OCI-LY7 (cell line): ENCODE measurements at regions not wholly inside any gene's neighbourhood (a gene's known extent, or its start where the extent isn't known, plus 50 kb on each side); places are given as distances from the start of the nearest gene placed in this dataset.

ENCODE experiments used
- BruUV-seq: library from RNA; stranded (reverse); fragments of 400-500 nt; replicated peaks from 2 replicates; lab custom pipeline; 2021; lab: Mats Ljungman, UMichigan
- CTCF ChIA-PET: fragments of 300-600 bp; sonication (Branson Sonifier 250); formaldehyde crosslinking; loops from one replicate; lab custom pipeline; 2022; ENCODE audit warnings: antibody characterized with exemption; ENCODE audit not compliant: unreplicated experiment; lab: Charles Lee
- POLR2A ChIA-PET: fragments of 300-600 bp; sonication (Branson Sonifier 250); formaldehyde crosslinking; loops from one replicate; lab custom pipeline; 2022; ENCODE audit warnings: antibody characterized with exemption; lab: Charles Lee
- DNase-seq: peaks from one replicate; pipeline ENCODE4 v3.0.0-alpha.2; 2015; ENCODE audit warnings: low spot score
- H2AFZ ChIP-seq: fragments of 200-600 bp; sonication (generic), shearing (Covaris generic); 2 replicates; pipeline ENCODE4 v1.6.1; 2014; ENCODE audit warnings: mild to moderate bottlenecking, antibody characterized with exemption, low read length, moderate library complexity
- H3K27ac ChIP-seq: fragments of 200-600 bp; sonication (generic); 2 replicates; pipeline ENCODE4 v1.5.1; 2014; ENCODE audit warnings: mixed run types, low read depth, mild to moderate bottlenecking, moderate library complexity, low read length, inconsistent platforms; ENCODE audit not compliant: poor library complexity, severe bottlenecking
- H3K36me3 ChIP-seq: fragments of 200-600 bp; sonication (generic); 2 replicates; pipeline ENCODE4 v1.6.1; 2014; ENCODE audit warnings: mild to moderate bottlenecking, antibody characterized with exemption, low read length, moderate library complexity, mixed read lengths; ENCODE audit not compliant: insufficient read depth
- H3K4me1 ChIP-seq: fragments of 200-600 bp; sonication (generic); 2 replicates; pipeline ENCODE4 v1.5.1; 2014; ENCODE audit warnings: mild to moderate bottlenecking, low read length; ENCODE audit not compliant: insufficient read depth, poor library complexity, severe bottlenecking
- H3K4me2 ChIP-seq: fragments of 200-600 bp; sonication (generic); 2 replicates; pipeline ENCODE4 v1.6.1; 2014; ENCODE audit warnings: mild to moderate bottlenecking, low read length
- H3K4me3 ChIP-seq: fragments of 200-600 bp; sonication (generic); 2 replicates; pipeline ENCODE4 v1.5.1; 2014; ENCODE audit warnings: mild to moderate bottlenecking, low read depth, low read length; ENCODE audit not compliant: poor library complexity, severe bottlenecking
- H3K79me2 ChIP-seq: fragments of 200-600 bp; sonication (generic); 2 replicates; pipeline ENCODE4 v1.6.1; 2016; ENCODE audit warnings: low read depth, mild to moderate bottlenecking, low read length, moderate library complexity, mixed read lengths; ENCODE audit not compliant: insufficient read depth
- H3K9me2 ChIP-seq: fragments of 200-600 bp; sonication (generic); 2 replicates; pipeline ENCODE4 v1.6.1; 2016; ENCODE audit warnings: mild to moderate bottlenecking, low read length, mixed read lengths; ENCODE audit not compliant: insufficient read depth
- H3K9me3 ChIP-seq: fragments of 200-600 bp; sonication (generic); 2 replicates; pipeline ENCODE4 v1.6.1; 2014; ENCODE audit warnings: mild to moderate bottlenecking, mixed run types, low read length, mixed read lengths
- H4K20me1 ChIP-seq: fragments of 200-600 bp; sonication (generic); 2 replicates; pipeline ENCODE4 v1.6.1; 2014; ENCODE audit warnings: mild to moderate bottlenecking, antibody characterized with exemption, low read length, moderate library complexity, mixed read lengths; ENCODE audit not compliant: insufficient read depth
- EZH2phosphoT487 ChIP-seq: fragments of 200-600 bp; sonication (generic); IDR thresholded peaks from 2 replicates; pipeline ENCODE4 v1.6.1; 2018; ENCODE audit warnings: low read depth, borderline replicate concordance, mild to moderate bottlenecking, mixed run types, antibody characterized with exemption, low read length, moderate library complexity, mixed read lengths
- intact Hi-C: fragments of 100-400 bp; cut with micrococcal nuclease; formaldehyde crosslinking; loops from one replicate; pipeline ENCODE4 v1.10.0; 2022; ENCODE audit not compliant: unreplicated experiment
- TF ChIP-seq, protein P1 (sequence below): fragments of 200-600 bp; sonication (generic); conservative IDR thresholded peaks from 2 replicates; pipeline ENCODE4 v1.5.1; 2014; ENCODE audit warnings: mild to moderate bottlenecking, antibody characterized with exemption, low read length, moderate library complexity, mixed read lengths

DNA sequence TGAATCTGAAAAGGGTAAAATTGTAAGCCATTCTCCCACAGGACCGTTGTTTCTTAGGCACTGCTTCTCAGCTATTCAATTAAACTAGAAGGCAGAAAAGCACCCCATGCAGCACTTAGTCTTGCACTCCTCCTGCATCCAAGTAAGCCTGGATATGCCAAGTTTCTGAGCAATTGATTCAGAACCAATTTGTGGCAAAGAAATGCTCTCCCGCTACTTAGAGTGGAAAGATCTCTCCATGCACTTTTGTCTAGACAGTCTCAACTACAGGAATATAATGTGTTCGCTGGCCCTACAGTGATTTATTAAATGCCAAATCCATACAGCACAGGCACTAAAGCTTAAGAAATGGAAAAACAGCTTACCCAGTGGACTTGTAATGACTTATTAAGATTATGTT lies 338.5 kb downstream of the HACE1 start:
- no peaks in the 10 kb centered on the region for H4K20me1 ChIP-seq
- TF ChIP-seq EZH2phosphoT487, result no peak
- TF ChIP-seq, protein P1, sequence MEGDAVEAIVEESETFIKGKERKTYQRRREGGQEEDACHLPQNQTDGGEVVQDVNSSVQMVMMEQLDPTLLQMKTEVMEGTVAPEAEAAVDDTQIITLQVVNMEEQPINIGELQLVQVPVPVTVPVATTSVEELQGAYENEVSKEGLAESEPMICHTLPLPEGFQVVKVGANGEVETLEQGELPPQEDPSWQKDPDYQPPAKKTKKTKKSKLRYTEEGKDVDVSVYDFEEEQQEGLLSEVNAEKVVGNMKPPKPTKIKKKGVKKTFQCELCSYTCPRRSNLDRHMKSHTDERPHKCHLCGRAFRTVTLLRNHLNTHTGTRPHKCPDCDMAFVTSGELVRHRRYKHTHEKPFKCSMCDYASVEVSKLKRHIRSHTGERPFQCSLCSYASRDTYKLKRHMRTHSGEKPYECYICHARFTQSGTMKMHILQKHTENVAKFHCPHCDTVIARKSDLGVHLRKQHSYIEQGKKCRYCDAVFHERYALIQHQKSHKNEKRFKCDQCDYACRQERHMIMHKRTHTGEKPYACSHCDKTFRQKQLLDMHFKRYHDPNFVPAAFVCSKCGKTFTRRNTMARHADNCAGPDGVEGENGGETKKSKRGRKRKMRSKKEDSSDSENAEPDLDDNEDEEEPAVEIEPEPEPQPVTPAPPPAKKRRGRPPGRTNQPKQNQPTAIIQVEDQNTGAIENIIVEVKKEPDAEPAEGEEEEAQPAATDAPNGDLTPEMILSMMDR, result no peak
- no peak overlapping the region for H3K4me2 ChIP-seq
- no peaks in the 10 kb centered on the region for H3K79me2 ChIP-seq
- no peak overlapping the region for H3K4me3 ChIP-seq
- H3K27ac ChIP-seq, result no peak overlapping the region
- intact Hi-C loops, result no loop called here
- H3K9me2 ChIP-seq, result no peaks in the 10 kb centered on the region
- H3K9me3 ChIP-seq, result no peaks in the 10 kb centered on the region
- no TSS peak for BruUV-seq
- ChIA-PET CTCF (no interaction called here), POLR2A (interaction anchor here (1.0 to 2.5 kb wide), 2 partner anchors 10 to 21 kb away, joined by 4 to 8 read pairs; no protein-coding TSS in a partner anchor)
- DNase-seq, result no peak
- no peaks in the 10 kb centered on the region for H3K36me3 ChIP-seq
- no peaks in the 10 kb centered on the region for H3K4me1 ChIP-seq
- H2AFZ ChIP-seq, result no peak overlapping the region

DNA sequence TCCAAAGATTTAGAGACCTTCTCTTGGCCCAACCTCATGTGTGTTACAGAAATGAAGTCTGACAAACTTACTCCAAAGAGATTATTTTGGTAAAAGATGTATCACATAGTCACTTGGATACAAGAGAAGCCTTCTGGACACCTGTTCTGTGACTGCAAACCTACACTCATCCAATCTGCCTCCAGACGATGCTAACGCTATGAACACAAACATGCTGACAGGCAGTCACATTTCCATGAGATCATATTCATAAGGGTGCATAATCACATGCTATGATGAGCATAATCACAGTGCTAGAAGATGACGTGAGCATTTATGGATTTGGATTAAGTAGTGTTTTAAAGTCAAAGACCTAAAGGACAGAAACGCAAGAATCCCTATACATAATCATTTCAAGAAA lies 340.2 kb downstream of the HACE1 start:
- Histone ChIP-seq H3K9me3 (no peaks in the 10 kb centered on the region), H3K36me3 (no peaks in the 10 kb centered on the region), H3K4me3 (no peak overlapping the region), H4K20me1 (no peaks in the 10 kb centered on the region), H2AFZ (no peak overlapping the region), H3K4me2 (no peak overlapping the region), H3K27ac (no peak overlapping the region), H3K79me2 (no peaks in the 10 kb centered on the region), H3K9me2 (no peaks in the 10 kb centered on the region), H3K4me1 (no peaks in the 10 kb centered on the region)
- ChIA-PET CTCF (no interaction called here), POLR2A (no interaction called here)
- no peak for TF ChIP-seq EZH2phosphoT487
- TF ChIP-seq, protein P1, result no peak
- BruUV-seq, result no TSS peak
- intact Hi-C loops, result no loop called here
- no peak for DNase-seq

DNA sequence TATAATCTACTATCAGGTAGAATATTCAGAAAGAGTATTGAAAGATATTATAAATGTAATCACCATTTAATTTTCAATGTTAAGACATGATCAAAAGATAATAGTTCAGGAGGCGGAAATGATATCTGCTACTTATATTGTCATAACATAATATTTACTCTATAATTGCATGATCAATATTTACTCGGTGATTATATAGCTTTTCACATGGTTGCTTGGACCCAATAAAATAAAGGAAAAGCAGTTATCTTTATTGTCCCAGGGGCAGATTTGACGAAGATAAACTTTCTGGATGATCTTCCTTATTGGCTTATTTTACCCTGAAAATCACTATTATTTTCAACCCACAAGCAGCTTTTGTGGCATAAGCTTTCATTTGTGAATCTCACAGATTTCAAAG lies 350.4 kb downstream of the HACE1 start:
- CTCF ChIA-PET, result no interaction called here
- H3K9me2 ChIP-seq, result no peaks in the 10 kb centered on the region
- no peaks in the 10 kb centered on the region for H4K20me1 ChIP-seq
- H3K9me3 ChIP-seq, result no peaks in the 10 kb centered on the region
- H3K79me2 ChIP-seq, result no peaks in the 10 kb centered on the region
- no peak for TF ChIP-seq EZH2phosphoT487
- TF ChIP-seq, protein P1, result no peak
- DNase-seq, result no peak
- H2AFZ ChIP-seq, result no peak overlapping the region
- H3K4me2 ChIP-seq, result no peak overlapping the region
- no peak overlapping the region for H3K4me3 ChIP-seq
- intact Hi-C loops, result no loop called here
- no TSS peak for BruUV-seq
- POLR2A ChIA-PET, result interaction anchor here (0.9 kb wide), 2 partner anchors 10 to 18 kb away, joined by 3 to 5 read pairs; no protein-coding TSS in a partner anchor
- H3K27ac ChIP-seq, result no peak overlapping the region
- no peaks in the 10 kb centered on the region for H3K36me3 ChIP-seq
- no peaks in the 10 kb centered on the region for H3K4me1 ChIP-seq
